ENCODE measurements at regions not wholly inside any gene's neighbourhood (a gene's known extent, or its start where the extent isn't known, plus 50 kb on each side); places are given as distances from the start of the nearest gene placed in this dataset.

- TF ChIP-seq CTCF (conservative IDR thresholded peaks at IDR 0.05; ENCODE audit: low read depth, low read length) (no peak), EZH2phosphoT487 (IDR thresholded peaks at IDR 0.05; ENCODE audit: borderline replicate concordance, low read length) (no peak)
Observed at GRCh38 chr22:48669986-48670716, 1157.5 kb downstream of the BRD1 start.

Measured in PC-3 (cell line).